HepG2 (cell line): ENCODE measurements at regions not wholly inside any gene's neighbourhood (a gene's known extent, or its start where the extent isn't known, plus 50 kb on each side); places are given as distances from the start of the nearest gene placed in this dataset.

Experiments
- ATAC-seq: fragments of 200-7000 bp; cut with Tn5 transposase; 3 replicates; pipeline ENCODE4 v1.9.1; 2020; ENCODE audit warnings: mild to moderate bottlenecking, moderate library complexity
- BruUV-seq: library from RNA; stranded (reverse); fragments of 400-500 nt; replicated peaks from 2 replicates; lab custom pipeline; 2021; lab: Mats Ljungman, UMichigan
- CTCF ChIA-PET: fragments of 300-600 bp; formaldehyde crosslinking; extraction: SDS; loops from one replicate; lab custom pipeline; 2021; ENCODE audit warnings: low total read pairs, inconsistent platforms, low intra/inter-chr PET ratio; lab: Yijun Ruan, JAX
- POLR2A ChIA-PET: fragments of 350-600 bp; sonication (Branson Sonifier 250); formaldehyde crosslinking; loops from one replicate; lab custom pipeline; 2020; ENCODE audit warnings: antibody characterized with exemption, inconsistent platforms; lab: Yijun Ruan, JAX
- DNase-seq: peaks from one replicate; pipeline ENCODE4 v3.0.0-alpha.2; 2015; ENCODE audit warnings: low spot score
- FAIRE-seq: peaks from 3 replicates; lab custom pipeline; 2011; peaks lifted over from hg19 to GRCh38; lab: Jason Lieb, UNC
- H2AFZ ChIP-seq: one replicate; pipeline ENCODE4 v1.6.1; 2011; ENCODE audit warnings: low read length, inconsistent platforms
- H3K27ac ChIP-seq: fragments of 300-600 bp; 3 replicates; pipeline ENCODE4 v1.8.0; 2011; ENCODE audit warnings: mixed run types, mild to moderate bottlenecking, mixed read lengths, low read length, inconsistent platforms; ENCODE audit not compliant: insufficient read depth; ENCODE audit errors: extremely low read length
- H3K27me3 ChIP-seq, 2 experiments: fragments of 200-600 bp in 1 of 2; 2 replicates in 1 of 2; 3 replicates in 1 of 2; pipeline versions ENCODE4 v1.6.0 to v1.8.0; 2011; ENCODE audit warnings: low read length in 2 of 2, mild to moderate bottlenecking in 2 of 2, moderate library complexity in 2 of 2, inconsistent platforms in 1 of 2; ENCODE audit not compliant: insufficient read depth in 2 of 2, control insufficient read depth in 1 of 2
- H3K36me3 ChIP-seq, 2 experiments: fragments of 200-600 bp in 1 of 2; replicated peaks in 1 of 2; 2 replicates in 1 of 2; 3 replicates in 1 of 2; pipeline versions ENCODE4 v1.5.1 to v1.8.0; 2011; ENCODE audit warnings: low read length in 2 of 2, inconsistent platforms in 1 of 2; ENCODE audit not compliant: insufficient read depth in 2 of 2, control insufficient read depth in 1 of 2
- H3K4me1 ChIP-seq: 2 replicates; pipeline ENCODE4 v1.5.1; 2012; ENCODE audit warnings: low read length, inconsistent platforms; ENCODE audit not compliant: insufficient read depth
- H3K4me2 ChIP-seq: 2 replicates; pipeline ENCODE4 v1.6.0; 2011; ENCODE audit warnings: low read depth, low read length, inconsistent platforms
- H3K4me3 ChIP-seq, 3 experiments: fragments of 200-600 bp in 1 of 3; sonication (generic), shearing (Covaris generic) in 1 of 3; replicated peaks in 1 of 3; 2 replicates each; pipeline ENCODE4 v1.5.1; 2011 to 2016; ENCODE audit warnings: low read length in 3 of 3, inconsistent platforms in 2 of 3, low read depth in 2 of 3, mild to moderate bottlenecking in 2 of 3, control low read depth in 1 of 3, mixed read lengths in 1 of 3; ENCODE audit not compliant: insufficient read depth in 1 of 3
- H3K79me2 ChIP-seq: one replicate; pipeline ENCODE4 v1.6.1; 2011; ENCODE audit warnings: low read length, inconsistent platforms; ENCODE audit not compliant: insufficient read depth
- H3K9ac ChIP-seq: 2 replicates; pipeline ENCODE4 v1.6.0; 2011; ENCODE audit warnings: mild to moderate bottlenecking, low read depth, low read length, inconsistent platforms; ENCODE audit not compliant: insufficient read depth
- H3K9me3 ChIP-seq: 2 replicates; pipeline ENCODE4 v1.5.1; 2012; ENCODE audit warnings: mild to moderate bottlenecking, low read length
- H4K20me1 ChIP-seq: 2 replicates; pipeline ENCODE4 v1.6.0; 2011; ENCODE audit warnings: inconsistent platforms, mild to moderate bottlenecking, low read length, moderate library complexity; ENCODE audit not compliant: insufficient read depth
- MAFF ChIP-seq: IDR thresholded peaks from 2 replicates; pipeline ENCODE4 v1.6.1; 2011; ENCODE audit warnings: low read depth, low read length, improper control_type of control experiment
- MAFK ChIP-seq, 2 experiments: IDR thresholded peaks in 1 of 2; conservative IDR thresholded peaks in 1 of 2; 2 replicates each; pipeline ENCODE4 v1.6.1; 2011; ENCODE audit warnings: improper control_type of control experiment in 2 of 2, low read length in 2 of 2
- MXD4 ChIP-seq: IDR thresholded peaks from 2 replicates; pipeline ENCODE4 v1.6.1; 2016; ENCODE audit warnings: mild to moderate bottlenecking, missing biosample characterization, missing genetic modification reagents
- PATZ1 ChIP-seq: sonication (generic); formaldehyde crosslinking; IDR thresholded peaks from 2 replicates; pipeline ENCODE4 v1.4.0; 2020; ENCODE audit warnings: missing genetic modification reagents
- SOX5 ChIP-seq: IDR thresholded peaks from 2 replicates; pipeline ENCODE4 v1.6.1; 2016; ENCODE audit warnings: borderline replicate concordance
- ZBTB7A ChIP-seq: sonication (generic); formaldehyde crosslinking; IDR thresholded peaks from 2 replicates; pipeline ENCODE4 v1.8.0; 2022; ENCODE audit warnings: mild to moderate bottlenecking, missing genetic modification reagents
- ZNF687 ChIP-seq: sonication (generic); formaldehyde crosslinking; IDR thresholded peaks from 2 replicates; pipeline ENCODE4 v1.5.1; 2020; ENCODE audit warnings: mild to moderate bottlenecking, missing genetic modification reagents, moderate library complexity
- WGBS: methylation state at CpG from one replicate; pipeline ENCODE4 v1.1.6; 2017; ENCODE audit warnings: low lambda C conversion rate; 5-methylcytosine and 5-hydroxymethylcytosine counted together
- in situ Hi-C: cut with HindIII; loops from 2 replicates; pipeline ENCODE4 v1.10.0; 2017; ENCODE audit warnings: low pct_unique_long_range_greater_than_20kb; ENCODE audit not compliant: extremely low pct_ligation_motif_present
- intact Hi-C: fragments of 100-400 bp; cut with micrococcal nuclease; formaldehyde crosslinking; loops from one replicate; pipeline ENCODE4 v1.10.0; 2022; ENCODE audit not compliant: unreplicated experiment

- no peak for TF ChIP-seq ZNF687
- TF ChIP-seq PATZ1 (CRISPR knock-in tag) = no peak
- TF ChIP-seq, all 625 proteins: peak for 0
Measured at GRCh38 chr6:93069856-93070255, 349.5 kb downstream of the EPHA7 start (continued).

- DNase-seq = no peak
- in situ Hi-C loops = no loop called here
- no peak overlapping the region for H3K4me3 ChIP-seq
- no peak for TF ChIP-seq ZBTB7A
- TF ChIP-seq SOX5 (CRISPR knock-in tag) = no peak
- TF ChIP-seq MAFK (conservative IDR thresholded peaks at IDR 0.05 in 1 of 2, IDR thresholded peaks at IDR 0.05 in 1 of 2; ENCODE audit: low read length in 2 of 2) = peak in 1 of 2 experiments; percentile 48; a peak in 3 of 4 replicates
- no peak for TF ChIP-seq MXD4 (CRISPR knock-in tag)
- 0 out of 2 replicates have a peak, but pooled peaks have one; percentile 19 for TF ChIP-seq MAFF
- no peaks in the 10 kb centered on the region for H3K4me1 ChIP-seq
- no peak overlapping the region for H3K9ac ChIP-seq
- H3K4me2 ChIP-seq = no peak overlapping the region
- CTCF ChIA-PET = no interaction called here
- no peaks in the 10 kb centered on the region for H3K79me2 ChIP-seq
- no peaks in the 10 kb centered on the region for H3K9me3 ChIP-seq
- no peak overlapping the region for H2AFZ ChIP-seq
- POLR2A ChIA-PET = no interaction called here
- no peak for ATAC-seq
- H3K27ac ChIP-seq = no peak overlapping the region
- no TSS peak for BruUV-seq
- intact Hi-C loops = no loop called here
- FAIRE-seq = no peak
- H3K36me3 ChIP-seq = no peaks in the 10 kb centered on the region
- 0% methylated on average over 3 of the region's 3 CpGs for WGBS
- no peaks in the 10 kb centered on the region for H3K27me3 ChIP-seq
- no peaks in the 10 kb centered on the region for H4K20me1 ChIP-seq
Measured at GRCh38 chr6:93059911-93060310, 359.4 kb downstream of the EPHA7 start.
